ENCODE measurements at regions not wholly inside any gene's neighbourhood (a gene's known extent, or its start where the extent isn't known, plus 50 kb on each side); places are given as distances from the start of the nearest gene placed in this dataset.

- DNase-seq, result no peak
Measured at GRCh38 chr4:152110780-152111179, 350.0 kb upstream of the GATB start.

DNA sequence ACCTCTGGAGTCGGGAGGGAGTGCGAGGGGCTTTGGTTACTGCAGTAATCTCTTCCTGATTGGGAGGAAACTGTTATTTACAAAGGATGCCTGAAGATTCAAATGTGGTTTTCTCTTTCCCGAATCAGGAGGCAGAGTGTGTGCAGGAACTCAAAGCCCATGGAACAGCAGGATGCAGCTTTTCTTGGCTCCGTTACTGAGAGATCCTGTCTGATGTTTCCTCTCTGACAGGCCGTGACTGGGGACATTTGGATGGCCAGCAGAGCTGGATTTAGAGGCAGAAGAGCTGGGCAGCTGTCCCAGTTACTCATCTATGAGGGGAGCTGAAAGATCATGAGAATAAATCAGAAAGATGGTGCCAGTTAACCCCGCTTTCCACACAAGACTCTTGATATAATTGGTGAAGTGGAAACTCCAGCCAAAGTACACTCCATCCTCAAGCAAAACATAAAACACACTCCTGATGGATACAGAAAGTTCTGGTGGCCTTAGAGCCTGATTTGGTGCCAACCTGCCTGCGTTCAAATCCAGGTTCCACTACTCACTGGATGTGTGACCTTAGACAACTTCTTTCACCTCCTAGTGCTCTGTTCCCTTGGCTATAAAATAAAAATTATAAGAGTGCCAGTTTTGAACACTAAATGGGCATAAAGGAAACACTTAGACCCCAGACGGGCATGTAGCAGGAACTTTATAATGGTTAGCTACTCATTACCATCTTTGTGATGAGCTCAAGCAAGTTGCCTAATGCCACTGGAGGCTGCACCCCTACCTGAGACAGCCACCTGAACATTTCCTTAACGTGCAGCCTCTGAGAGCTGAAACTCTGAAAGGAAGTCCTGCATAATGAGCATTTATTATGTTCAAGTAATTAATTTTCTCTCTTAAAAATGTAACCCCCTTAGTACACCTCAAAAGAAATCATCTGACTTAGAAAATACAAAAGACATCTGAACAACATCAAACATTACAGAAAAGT is 349.0 kb upstream of the GATB start:
- peak; percentile 32 for DNase-seq

GRCh38 chr4:152107736-152108500 is 347.1 kb upstream of the GATB start:
- DNase-seq, result no peak

- DNase-seq, result no peak
Measured at GRCh38 chr4:152106781-152107321, 346.0 kb upstream of the GATB start.

DNA sequence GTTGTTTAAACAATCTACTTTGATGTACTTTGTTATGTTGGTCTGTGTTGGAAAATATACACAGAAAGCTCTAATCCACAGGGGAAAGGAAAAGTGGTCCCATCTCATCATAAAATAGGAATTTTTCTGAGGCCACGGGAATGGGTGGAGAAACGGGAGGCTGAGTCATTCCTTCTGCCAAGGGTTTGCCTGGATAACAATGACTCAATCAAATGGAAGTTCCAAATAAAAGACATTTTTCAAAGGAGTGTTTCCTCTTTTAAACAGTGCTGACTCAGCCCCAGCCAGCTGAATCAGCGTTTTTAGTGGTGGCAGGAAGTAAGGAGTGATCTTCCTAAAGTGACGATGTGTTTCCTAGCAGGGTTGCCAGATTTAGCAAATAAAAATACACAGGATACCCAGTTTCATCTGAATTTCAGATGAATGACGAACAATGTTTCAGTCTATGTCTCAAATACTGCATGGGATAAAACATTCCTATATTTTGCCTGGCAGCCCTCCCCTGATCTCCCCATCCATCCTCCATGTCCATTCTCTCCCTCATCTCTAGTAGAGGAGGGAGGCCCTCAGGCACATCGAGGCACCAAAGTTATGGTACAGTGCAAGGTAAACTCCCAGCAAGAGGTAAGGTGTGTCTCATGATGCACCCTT is 345.4 kb upstream of the GATB start:
- DNase-seq, result peak; percentile 76

GRCh38 chr4:152104901-152105357 is 344.1 kb upstream of the GATB start:
- no peak for DNase-seq

DNA sequence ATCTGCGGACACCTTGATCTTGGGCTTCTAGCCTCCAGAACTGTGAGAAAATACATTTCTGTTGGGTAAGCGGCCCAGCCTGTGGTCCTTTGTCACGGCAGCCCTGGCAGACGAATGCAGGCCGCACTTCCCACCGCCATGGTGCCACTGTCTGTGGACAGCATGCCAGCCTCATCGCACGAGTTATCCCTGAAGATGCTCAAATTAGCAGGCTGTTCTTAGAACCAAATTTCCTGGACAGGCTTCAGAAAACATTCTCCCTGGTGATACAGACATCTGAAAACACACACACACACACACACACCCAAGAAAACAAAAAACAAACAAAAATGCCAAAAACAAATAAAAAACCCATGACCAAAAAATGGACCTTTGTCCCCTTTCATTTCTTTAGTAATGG is 343.5 kb upstream of the GATB start:
- no peak for DNase-seq

- no peak for DNase-seq
Measured at GRCh38 chr4:152103181-152103901, 342.5 kb upstream of the GATB start.

DNA sequence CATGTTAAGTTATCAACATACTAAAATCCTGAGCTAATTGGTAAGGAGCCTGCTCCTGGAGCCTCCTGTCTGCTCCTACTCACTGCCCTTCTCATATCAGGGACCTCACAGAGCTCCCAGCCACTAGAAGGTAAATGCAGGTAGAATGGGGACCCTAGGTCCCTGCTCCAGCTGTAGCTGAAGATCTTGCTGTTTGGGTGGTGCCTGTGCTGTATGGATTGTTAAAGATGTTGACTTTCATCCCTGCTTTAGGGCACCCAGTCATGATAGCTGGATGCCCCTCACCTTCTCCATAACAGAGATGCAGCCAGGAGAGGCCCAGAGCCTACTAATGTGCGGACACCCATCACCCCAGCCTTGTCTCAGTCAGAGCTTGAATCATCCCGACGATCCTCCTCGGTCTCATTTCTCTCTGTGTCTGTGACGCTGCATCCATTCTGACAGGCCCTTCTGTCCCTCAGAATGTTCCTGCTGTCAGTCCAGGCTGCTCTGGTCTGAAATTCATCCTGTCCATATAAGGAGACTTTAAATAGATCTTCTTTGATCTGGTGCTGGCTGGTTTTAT is 341.7 kb upstream of the GATB start:
- no peak for DNase-seq

GRCh38 chr4:152101556-152102435 is 341.0 kb upstream of the GATB start:
- no peak for DNase-seq

- DNase-seq, result no peak
Measured at GRCh38 chr4:152100379-152101201, 339.8 kb upstream of the GATB start.

- no peak for DNase-seq
Measured at GRCh38 chr4:152099981-152100378, 339.2 kb upstream of the GATB start.

- no peak for DNase-seq
Measured at GRCh38 chr4:152099555-152099954, 338.7 kb upstream of the GATB start.

DNA sequence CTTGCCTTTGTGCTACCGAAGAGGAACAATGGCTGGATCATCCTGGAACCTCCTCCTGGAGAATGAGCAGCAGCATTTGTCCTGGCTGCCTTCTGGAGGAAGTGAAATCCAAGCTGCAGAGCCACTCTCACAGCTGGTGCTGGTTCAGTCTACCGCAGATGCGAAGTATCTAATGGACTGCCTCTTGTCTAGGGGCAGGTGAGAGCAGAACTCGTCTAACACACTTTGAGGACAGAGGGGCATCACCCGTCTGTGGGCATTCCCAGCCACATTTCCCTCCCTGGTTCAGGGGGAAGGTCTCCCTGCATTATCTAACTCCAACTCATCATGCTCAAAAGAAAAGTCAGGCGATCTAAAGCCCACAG is 338.2 kb upstream of the GATB start:
- DNase-seq, result no peak

DNA sequence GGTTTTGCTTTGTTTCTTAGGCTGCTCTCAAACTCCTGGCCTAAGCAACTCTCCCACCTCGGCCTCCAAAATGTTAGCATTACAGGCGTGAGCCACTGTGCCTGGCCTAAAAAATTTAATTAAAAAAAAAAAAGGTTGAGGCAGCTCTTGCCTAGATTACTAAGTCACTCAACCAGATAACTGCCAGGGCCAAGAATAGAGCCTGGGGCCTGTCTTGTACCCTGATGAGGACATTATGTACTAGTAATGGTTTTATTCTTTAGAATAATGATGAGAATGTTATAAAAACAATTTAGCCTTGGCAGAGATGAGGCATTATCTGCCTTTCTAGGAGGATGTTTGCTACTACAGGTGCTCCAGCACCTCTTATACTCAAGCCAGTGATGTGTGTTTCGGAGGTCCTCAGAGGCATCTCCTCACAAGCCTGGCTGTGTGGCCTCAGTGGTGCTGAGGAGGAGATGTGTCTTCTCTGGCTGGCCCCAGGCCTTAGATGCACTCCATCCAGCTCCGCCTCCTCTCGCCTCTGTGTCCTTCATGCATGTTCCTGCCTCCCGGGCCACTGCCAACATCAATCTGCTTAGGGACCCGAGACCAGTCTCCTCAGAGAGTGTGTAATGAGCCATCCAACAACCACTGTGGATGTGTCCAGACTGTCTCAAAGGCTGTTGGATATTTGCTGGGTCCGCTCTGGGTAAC is 337.7 kb upstream of the GATB start:
- no peak for DNase-seq

DNA sequence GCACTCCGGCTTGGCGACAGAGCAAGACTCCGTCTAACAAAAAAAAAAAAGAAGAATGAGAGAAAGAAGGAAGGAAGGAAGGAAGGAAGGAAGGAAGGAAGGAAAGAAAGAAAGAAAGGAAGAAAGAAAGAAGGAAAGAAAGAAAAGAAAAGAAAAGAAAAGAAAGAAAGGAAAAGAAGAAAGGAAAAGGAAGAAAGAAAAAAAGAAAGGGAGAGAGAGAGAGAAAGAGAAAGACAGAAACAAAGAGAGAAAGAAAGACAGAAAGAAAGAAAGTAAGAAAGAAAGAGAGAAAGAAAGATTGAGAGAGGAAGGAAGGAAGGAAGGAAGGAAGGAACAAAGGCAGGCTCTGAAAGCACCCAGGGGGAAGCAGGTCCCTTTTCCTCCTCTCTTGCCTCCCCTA is 336.6 kb upstream of the GATB start:
- no peak for DNase-seq

DNA sequence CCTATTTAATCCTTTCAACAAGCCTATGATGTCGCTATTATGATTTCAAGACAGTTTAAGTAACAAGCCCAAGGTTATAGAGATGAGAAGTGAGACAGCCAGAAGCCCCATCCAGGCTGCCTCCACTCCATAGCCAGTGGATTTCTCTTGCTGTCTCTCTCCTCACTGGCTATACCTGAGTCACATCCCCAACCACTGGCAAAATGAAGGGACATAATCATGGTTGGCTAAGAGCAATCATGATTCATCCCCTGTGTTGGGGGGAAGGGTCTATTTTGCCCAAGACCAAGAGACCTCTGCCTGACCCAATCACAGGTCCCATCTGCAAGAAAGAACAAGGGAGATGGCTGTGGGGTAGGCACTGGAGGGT is 334.9 kb upstream of the GATB start:
- DNase-seq, result no peak

DNA sequence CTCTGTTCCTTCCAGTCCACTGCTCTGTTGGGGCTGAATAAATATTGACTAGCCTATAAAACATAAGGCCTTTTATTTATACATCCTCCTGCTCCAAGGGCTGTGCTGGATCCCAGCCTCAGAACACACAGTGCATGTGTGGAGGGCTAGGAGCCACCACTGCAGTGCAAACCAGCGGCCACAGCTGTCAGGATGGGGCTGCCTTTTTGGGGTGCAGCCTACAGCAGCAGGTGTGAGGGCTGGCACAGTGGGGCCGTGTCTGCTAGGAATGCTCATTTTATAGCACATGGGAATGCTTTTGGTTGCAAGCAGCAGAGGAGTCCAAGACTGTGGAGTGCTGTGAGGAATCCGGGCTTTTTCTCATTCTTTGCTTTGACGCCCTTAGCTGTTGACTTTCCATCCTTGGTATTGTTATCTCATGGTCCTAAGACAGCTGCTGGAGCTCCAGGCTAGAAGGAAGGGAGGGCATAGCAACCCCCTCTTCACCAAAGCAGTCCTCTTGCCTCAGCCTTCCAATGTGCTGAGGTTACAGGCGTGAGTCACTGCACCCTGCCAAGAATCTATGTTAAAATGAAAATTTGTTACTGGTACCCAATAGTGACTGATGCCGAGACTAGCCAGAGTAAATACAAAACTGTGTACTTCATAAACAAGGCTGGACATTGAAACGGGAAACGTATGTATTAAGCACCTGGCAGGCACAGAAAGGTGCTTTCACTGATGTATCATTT is 334.3 kb upstream of the GATB start:
- no peak for DNase-seq
